HCT116 (cell line): ENCODE measurements at regions not wholly inside any gene's neighbourhood (a gene's known extent, or its start where the extent isn't known, plus 50 kb on each side); places are given as distances from the start of the nearest gene placed in this dataset.

Experiments
- ATAC-seq: fragments of 200-7000 bp; cut with Tn5 transposase; 2 replicates; pipeline ENCODE4 v1.9.1; 2020; ENCODE audit warnings: mild to moderate bottlenecking, moderate library complexity
- BruUV-seq: library from RNA; stranded (reverse); fragments of 400-500 nt; replicated peaks from 2 replicates; lab custom pipeline; 2021; lab: Mats Ljungman, UMichigan
- CTCF ChIA-PET: fragments of 300-600 bp; sonication (Branson Sonifier 250); formaldehyde crosslinking; loops from one replicate; lab custom pipeline; 2021; ENCODE audit warnings: antibody characterized with exemption; lab: Charles Lee
- POLR2A ChIA-PET: fragments of 300-600, 350-600 bp; sonication (Branson Sonifier 250); formaldehyde crosslinking; loops from one replicate; lab custom pipeline; 2021; ENCODE audit warnings: antibody characterized with exemption; lab: Charles Lee
- RAD21 ChIA-PET, 2 experiments: fragments of 300-600 bp; sonication (Branson Sonifier 250); formaldehyde crosslinking; loops; one replicate each; lab custom pipeline; 2023; ENCODE audit warnings: low total read pairs in 2 of 2; ENCODE audit not compliant: uncharacterized antibody in 2 of 2, unreplicated experiment in 2 of 2, low non-redundant PET in 1 of 2; lab: Charles Lee
- DNase-seq: peaks from one replicate; pipeline ENCODE4 v3.0.0-alpha.2; 2010; ENCODE audit warnings: low read depth, low spot score
- H2AFZ ChIP-seq: fragments of 200-600 bp; shearing (Covaris generic), sonication (generic); 2 replicates; pipeline ENCODE4 v1.6.1; 2017; ENCODE audit warnings: low read depth, mixed run types, mixed read lengths, antibody characterized with exemption, low read length; ENCODE audit not compliant: poor library complexity, severe bottlenecking
- H3K27ac ChIP-seq: 2 replicates; pipeline ENCODE4 v1.5.1; 2012; ENCODE audit warnings: low read depth, low read length
- H3K27me3 ChIP-seq: fragments of 200-600 bp; sonication (generic); 2 replicates; pipeline ENCODE4 v1.6.1; 2016; ENCODE audit warnings: mixed run types, low read length, mixed read lengths; ENCODE audit not compliant: insufficient read depth
- H3K36me3 ChIP-seq, 2 experiments: fragments of 200-500 bp in 1 of 2; fragments of 200-600 bp in 1 of 2; sonication (Bioruptor generic) in 1 of 2; sonication (generic) in 1 of 2; 2 replicates each; pipeline versions ENCODE4 v1.5.1 to v1.6.1; 2014 to 2016; ENCODE audit warnings: low read length in 2 of 2, inconsistent platforms in 1 of 2, mixed read lengths in 1 of 2, mixed run types in 1 of 2; ENCODE audit not compliant: insufficient read depth in 2 of 2, control insufficient read depth in 1 of 2
- H3K4me1 ChIP-seq, 2 experiments: fragments of 200-600 bp in 1 of 2; sonication (generic) in 1 of 2; 2 replicates each; pipeline versions ENCODE4 v1.5.1 to v1.6.1; 2012 to 2017; ENCODE audit warnings: low read length in 2 of 2, inconsistent platforms in 1 of 2, mild to moderate bottlenecking in 1 of 2, mixed read lengths in 1 of 2, mixed run types in 1 of 2, moderate library complexity in 1 of 2; ENCODE audit not compliant: insufficient read depth in 2 of 2, control insufficient read depth in 1 of 2
- H3K4me2 ChIP-seq: fragments of 200-600 bp; sonication (generic); 2 replicates; pipeline ENCODE4 v1.6.1; 2017; ENCODE audit warnings: mixed run types, low read length, mixed read lengths
- H3K4me3 ChIP-seq, 2 experiments: fragments of 200-600 bp in 1 of 2; sonication (generic) in 1 of 2; replicated peaks in 1 of 2; 2 replicates each; pipeline ENCODE4 v1.5.1; 2011 to 2016; ENCODE audit warnings: low read length in 2 of 2, control low read depth in 1 of 2, low read depth in 1 of 2, mild to moderate bottlenecking in 1 of 2, mixed read lengths in 1 of 2, mixed run types in 1 of 2
- H3K79me2 ChIP-seq: fragments of 200-600 bp; sonication (generic); 2 replicates; pipeline ENCODE4 v1.6.1; 2017; ENCODE audit warnings: mild to moderate bottlenecking, mixed run types, low read length, moderate library complexity, mixed read lengths; ENCODE audit not compliant: insufficient read depth
- H3K9ac ChIP-seq: fragments of 200-600 bp; sonication (generic); 2 replicates; pipeline ENCODE4 v1.6.1; 2016; ENCODE audit warnings: low read length, mixed read lengths
- H3K9me2 ChIP-seq: fragments of 200-600 bp; sonication (generic), shearing (Covaris generic); 2 replicates; pipeline ENCODE4 v1.6.1; 2017; ENCODE audit warnings: mixed run types, mild to moderate bottlenecking, moderate library complexity; ENCODE audit not compliant: insufficient read depth
- H3K9me3 ChIP-seq, 2 experiments: fragments of 200-500 bp in 1 of 2; fragments of 200-600 bp in 1 of 2; sonication (Bioruptor generic) in 1 of 2; sonication (generic) in 1 of 2; 2 replicates each; pipeline ENCODE4 v1.6.1; 2014 to 2017; ENCODE audit warnings: low read length in 2 of 2, mixed read lengths in 2 of 2, inconsistent platforms in 1 of 2, low read depth in 1 of 2, mild to moderate bottlenecking in 1 of 2, mixed run types in 1 of 2, moderate library complexity in 1 of 2; ENCODE audit not compliant: control insufficient read depth in 1 of 2, insufficient read depth in 1 of 2
- H4K20me1 ChIP-seq: fragments of 200-600 bp; sonication (generic), shearing (Covaris generic); 2 replicates; pipeline ENCODE4 v1.6.1; 2017; ENCODE audit warnings: mixed run types, mild to moderate bottlenecking, moderate library complexity; ENCODE audit not compliant: insufficient read depth
- ATF3 ChIP-seq: IDR thresholded peaks from 2 replicates; pipeline ENCODE4 v1.6.1; 2012
- CBX3 ChIP-seq: IDR thresholded peaks from 2 replicates; pipeline ENCODE4 v1.6.1; 2012; ENCODE audit warnings: low read depth
- EGR1 ChIP-seq: IDR thresholded peaks from 2 replicates; pipeline ENCODE4 v1.6.1; 2012; ENCODE audit warnings: low read depth
- ELF1 ChIP-seq: IDR thresholded peaks from 2 replicates; pipeline ENCODE4 v1.6.1; 2012; ENCODE audit warnings: low read depth, borderline replicate concordance
- FOSL1 ChIP-seq: IDR thresholded peaks from 2 replicates; pipeline ENCODE4 v1.6.1; 2012; ENCODE audit warnings: low read depth
- POLR2AphosphoS5 ChIP-seq: IDR thresholded peaks from 2 replicates; pipeline ENCODE4 v1.6.1; 2011; ENCODE audit warnings: mild to moderate bottlenecking, low read depth, low read length, moderate library complexity
- RAD21 ChIP-seq: IDR thresholded peaks from 2 replicates; pipeline ENCODE4 v1.6.1; 2012; ENCODE audit warnings: low read depth, mild to moderate bottlenecking
- REST ChIP-seq: IDR thresholded peaks from 2 replicates; pipeline ENCODE4 v1.6.1; 2012; ENCODE audit warnings: low read depth
- SIN3A ChIP-seq: IDR thresholded peaks from 2 replicates; pipeline ENCODE4 v1.6.1; 2012; ENCODE audit warnings: low read depth
- YY1 ChIP-seq: IDR thresholded peaks from 2 replicates; pipeline ENCODE4 v1.6.1; 2011; ENCODE audit warnings: low read length, low read depth, moderate library complexity, mild to moderate bottlenecking; ENCODE audit not compliant: insufficient replicate concordance; ENCODE audit errors: extremely low read depth
- ZBTB33 ChIP-seq: IDR thresholded peaks from 2 replicates; pipeline ENCODE4 v1.6.1; 2011; ENCODE audit warnings: mild to moderate bottlenecking, low read length, moderate library complexity; ENCODE audit not compliant: insufficient replicate concordance; ENCODE audit errors: extremely low read depth
- ZFX ChIP-seq: fragments of 450-650 bp; IDR thresholded peaks from 2 replicates; pipeline ENCODE4 v1.6.1; 2017
- ZNF274 ChIP-seq: fragments of 200-500 bp; sonication (Bioruptor generic); IDR thresholded peaks from 2 replicates; pipeline ENCODE4 v1.6.1; 2014; ENCODE audit warnings: mild to moderate bottlenecking, low read depth, low read length, inconsistent platforms
- intact Hi-C: fragments of 100-400 bp; cut with micrococcal nuclease; formaldehyde crosslinking; loops from 2 replicates; pipeline ENCODE4 v1.10.0; 2022

- TF ChIP-seq POLR2AphosphoS5, result no peak
- no peak for TF ChIP-seq RAD21
- no peak for TF ChIP-seq REST
- TF ChIP-seq FOSL1, result no peak
- no peak for TF ChIP-seq ATF3
- no peak for TF ChIP-seq SIN3A
- no peak for TF ChIP-seq YY1
- no peak for TF ChIP-seq CBX3
- no peak for TF ChIP-seq ZBTB33
- no peak for TF ChIP-seq ELF1
- TF ChIP-seq ZFX, result no peak
- TF ChIP-seq EGR1, result no peak
- no peak for TF ChIP-seq ZNF274
- Histone ChIP-seq H2AFZ (no peak overlapping the region), H3K9me3 (no peaks in the 10 kb centered on the region), H3K79me2 (no peaks in the 10 kb centered on the region), H3K4me1 (no peaks in the 10 kb centered on the region), H3K36me3 (no peaks in the 10 kb centered on the region), H3K9me2 (no peaks in the 10 kb centered on the region), H3K4me3 (no peak overlapping the region), H3K27me3 (no peaks in the 10 kb centered on the region), H3K4me2 (no peak overlapping the region), H3K9ac (no peak overlapping the region), H3K27ac (no peak overlapping the region), H4K20me1 (no peaks in the 10 kb centered on the region)
- ATAC-seq (no peak), DNase-seq (no peak)
- BruUV-seq, result no TSS peak
- ChIA-PET RAD21 (no interaction called here), POLR2A (no interaction called here), CTCF (no interaction called here)
- intact Hi-C loops, result no loop called here
Measured at GRCh38 chr4:1554246-1554875, 129.8 kb downstream of the FAM53A start.
